B cell (primary cell): ENCODE measurements at regions not wholly inside any gene's neighbourhood (a gene's known extent, or its start where the extent isn't known, plus 50 kb on each side); places are given as distances from the start of the nearest gene placed in this dataset.

Source experiments
- CTCF ChIP-seq: fragments of 200-600 bp; IDR thresholded peaks from one replicate; pipeline ENCODE4 v1.8.0; 2022; ENCODE audit warnings: antibody characterized with exemption, mild to moderate bottlenecking
- EZH2 ChIP-seq: IDR thresholded peaks from 2 replicates; pipeline ENCODE4 v1.6.1; 2012; ENCODE audit warnings: borderline replicate concordance, low read depth, mild to moderate bottlenecking, moderate library complexity, low read length; ENCODE audit not compliant: insufficient read depth, poor library complexity, severe bottlenecking

- TF ChIP-seq EZH2 (no peak), CTCF (no peak)
Observed at GRCh38 chr9:84187090-84187489, 153.5 kb downstream of the SLC28A3 start.
